ENCODE measurements at regions not wholly inside any gene's neighbourhood (a gene's known extent, or its start where the extent isn't known, plus 50 kb on each side); places are given as distances from the start of the nearest gene placed in this dataset.

- TF ChIP-seq EZH2phosphoT487 (IDR thresholded peaks at IDR 0.05; ENCODE audit: insufficient read depth, low read depth) (no peak), EZH2 (IDR thresholded peaks at IDR 0.05; ENCODE audit: insufficient read depth, poor library complexity, severe bottlenecking) (no peak)
These were observed 1718.6 kb downstream of the SUCLG1 start for GRCh38 chr2:82740527-82740926.

Measured in GM23248 (cell line).